ENCODE measurements at regions not wholly inside any gene's neighbourhood (a gene's known extent, or its start where the extent isn't known, plus 50 kb on each side); places are given as distances from the start of the nearest gene placed in this dataset.

DNA sequence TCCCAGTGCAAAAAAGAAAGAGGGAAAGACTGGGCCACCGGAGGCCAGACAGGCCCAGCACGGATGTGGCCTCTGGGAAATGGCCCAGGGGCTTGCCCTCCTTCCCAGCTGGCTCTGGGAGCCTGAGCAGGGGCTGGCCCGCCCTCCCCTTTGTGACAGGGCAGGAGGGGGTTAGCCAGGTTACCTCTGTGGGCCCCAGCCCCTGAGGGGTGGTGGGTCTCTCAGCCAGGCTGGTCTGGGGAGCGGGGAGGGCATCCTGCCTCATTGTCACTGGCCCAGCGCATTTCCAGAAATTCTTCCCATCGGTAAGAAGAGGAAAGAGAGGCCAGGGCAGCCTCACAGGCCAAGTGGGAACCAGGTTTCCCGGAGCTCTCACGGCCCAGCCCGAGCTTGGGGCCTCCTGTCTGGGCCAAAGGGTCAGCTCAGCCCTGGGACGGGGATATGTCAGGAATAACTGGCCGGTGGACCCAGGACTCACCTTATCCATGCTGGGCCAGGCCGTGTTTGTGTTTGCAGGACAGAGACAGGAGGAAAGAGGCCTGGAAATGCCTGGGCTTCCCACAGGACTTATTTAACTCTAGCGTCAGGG is 182.2 kb downstream of the ZFP36L2 start:
- Histone ChIP-seq H3K79me2 (replicated peaks; ENCODE audit: insufficient read depth) (no peaks in the 10 kb centered on the region), H3K9me2 (ENCODE audit: insufficient read depth) (no peaks in the 10 kb centered on the region), H3K4me3 (no peak overlapping the region), H3F3A (replicated peaks; ENCODE audit: low read depth) (no peaks in the 10 kb centered on the region), H3K27me3 (ENCODE audit: insufficient read depth) (no peaks in the 10 kb centered on the region), H3K4me2 (no peak overlapping the region), H3K27ac (ENCODE audit: low read depth) (no peak overlapping the region), H2AFZ (no peak overlapping the region), H3K4me1 (ENCODE audit: insufficient read depth) (0 out of 2 replicates have a peak, but pooled peaks cover 9% of the 10 kb centered on the region), H3K36me3 (ENCODE audit: insufficient read depth) (no peaks in the 10 kb centered on the region), H4K20me1 (replicated peaks; ENCODE audit: insufficient read depth) (no peaks in the 10 kb centered on the region)
- Mint-ChIP-seq H3K36me3 (ENCODE audit: low read depth) (no peaks in the 10 kb centered on the region; the same call in 2 of the 3 replicates), H3K27ac (no peak overlapping the region), H3K4me1 (peaks cover 30% of the 10 kb centered on the region), H3K9me3 (no peaks in the 10 kb centered on the region; the same call in 2 of the 3 replicates), H3K4me3 (no peak overlapping the region), H3K27me3 (ENCODE audit: insufficient read depth, low read depth, poor library complexity) (peaks cover 14% of the 10 kb centered on the region)
- DNase-seq (ENCODE audit: low spot score) (no peak), ATAC-seq (no peak)
- TF ChIP-seq CREB1 (CRISPR knock-in tag; IDR thresholded peaks at IDR 0.05; ENCODE audit: low read depth) (no peak), POLR2AphosphoS5 (IDR thresholded peaks at IDR 0.05; ENCODE audit: low read depth) (no peak), NANOG (IDR thresholded peaks at IDR 0.05; ENCODE audit: borderline replicate concordance) (no peak), REST (IDR thresholded peaks at IDR 0.05; ENCODE audit: unreplicated experiment) (no peak), JUNB (IDR thresholded peaks at IDR 0.05; ENCODE audit: unreplicated experiment) (no peak), CTCF (conservative IDR thresholded peaks at IDR 0.05; ENCODE audit: low read depth in 2 of 2) (no peak), EZH2phosphoT487 (IDR thresholded peaks at IDR 0.05; ENCODE audit: unreplicated experiment) (no peak), ETS1 (IDR thresholded peaks at IDR 0.05) (no peak), ZNF331 (CRISPR knock-in tag; IDR thresholded peaks at IDR 0.05; ENCODE audit: low read depth) (no peak), ZNF114 (CRISPR knock-in tag; IDR thresholded peaks at IDR 0.05) (no peak), EZH2 (IDR thresholded peaks at IDR 0.05; ENCODE audit: low read depth, unreplicated experiment) (no peak), STAT1 (IDR thresholded peaks at IDR 0.05; ENCODE audit: unreplicated experiment) (no peak)
- TF ChIP-seq, protein P1, sequence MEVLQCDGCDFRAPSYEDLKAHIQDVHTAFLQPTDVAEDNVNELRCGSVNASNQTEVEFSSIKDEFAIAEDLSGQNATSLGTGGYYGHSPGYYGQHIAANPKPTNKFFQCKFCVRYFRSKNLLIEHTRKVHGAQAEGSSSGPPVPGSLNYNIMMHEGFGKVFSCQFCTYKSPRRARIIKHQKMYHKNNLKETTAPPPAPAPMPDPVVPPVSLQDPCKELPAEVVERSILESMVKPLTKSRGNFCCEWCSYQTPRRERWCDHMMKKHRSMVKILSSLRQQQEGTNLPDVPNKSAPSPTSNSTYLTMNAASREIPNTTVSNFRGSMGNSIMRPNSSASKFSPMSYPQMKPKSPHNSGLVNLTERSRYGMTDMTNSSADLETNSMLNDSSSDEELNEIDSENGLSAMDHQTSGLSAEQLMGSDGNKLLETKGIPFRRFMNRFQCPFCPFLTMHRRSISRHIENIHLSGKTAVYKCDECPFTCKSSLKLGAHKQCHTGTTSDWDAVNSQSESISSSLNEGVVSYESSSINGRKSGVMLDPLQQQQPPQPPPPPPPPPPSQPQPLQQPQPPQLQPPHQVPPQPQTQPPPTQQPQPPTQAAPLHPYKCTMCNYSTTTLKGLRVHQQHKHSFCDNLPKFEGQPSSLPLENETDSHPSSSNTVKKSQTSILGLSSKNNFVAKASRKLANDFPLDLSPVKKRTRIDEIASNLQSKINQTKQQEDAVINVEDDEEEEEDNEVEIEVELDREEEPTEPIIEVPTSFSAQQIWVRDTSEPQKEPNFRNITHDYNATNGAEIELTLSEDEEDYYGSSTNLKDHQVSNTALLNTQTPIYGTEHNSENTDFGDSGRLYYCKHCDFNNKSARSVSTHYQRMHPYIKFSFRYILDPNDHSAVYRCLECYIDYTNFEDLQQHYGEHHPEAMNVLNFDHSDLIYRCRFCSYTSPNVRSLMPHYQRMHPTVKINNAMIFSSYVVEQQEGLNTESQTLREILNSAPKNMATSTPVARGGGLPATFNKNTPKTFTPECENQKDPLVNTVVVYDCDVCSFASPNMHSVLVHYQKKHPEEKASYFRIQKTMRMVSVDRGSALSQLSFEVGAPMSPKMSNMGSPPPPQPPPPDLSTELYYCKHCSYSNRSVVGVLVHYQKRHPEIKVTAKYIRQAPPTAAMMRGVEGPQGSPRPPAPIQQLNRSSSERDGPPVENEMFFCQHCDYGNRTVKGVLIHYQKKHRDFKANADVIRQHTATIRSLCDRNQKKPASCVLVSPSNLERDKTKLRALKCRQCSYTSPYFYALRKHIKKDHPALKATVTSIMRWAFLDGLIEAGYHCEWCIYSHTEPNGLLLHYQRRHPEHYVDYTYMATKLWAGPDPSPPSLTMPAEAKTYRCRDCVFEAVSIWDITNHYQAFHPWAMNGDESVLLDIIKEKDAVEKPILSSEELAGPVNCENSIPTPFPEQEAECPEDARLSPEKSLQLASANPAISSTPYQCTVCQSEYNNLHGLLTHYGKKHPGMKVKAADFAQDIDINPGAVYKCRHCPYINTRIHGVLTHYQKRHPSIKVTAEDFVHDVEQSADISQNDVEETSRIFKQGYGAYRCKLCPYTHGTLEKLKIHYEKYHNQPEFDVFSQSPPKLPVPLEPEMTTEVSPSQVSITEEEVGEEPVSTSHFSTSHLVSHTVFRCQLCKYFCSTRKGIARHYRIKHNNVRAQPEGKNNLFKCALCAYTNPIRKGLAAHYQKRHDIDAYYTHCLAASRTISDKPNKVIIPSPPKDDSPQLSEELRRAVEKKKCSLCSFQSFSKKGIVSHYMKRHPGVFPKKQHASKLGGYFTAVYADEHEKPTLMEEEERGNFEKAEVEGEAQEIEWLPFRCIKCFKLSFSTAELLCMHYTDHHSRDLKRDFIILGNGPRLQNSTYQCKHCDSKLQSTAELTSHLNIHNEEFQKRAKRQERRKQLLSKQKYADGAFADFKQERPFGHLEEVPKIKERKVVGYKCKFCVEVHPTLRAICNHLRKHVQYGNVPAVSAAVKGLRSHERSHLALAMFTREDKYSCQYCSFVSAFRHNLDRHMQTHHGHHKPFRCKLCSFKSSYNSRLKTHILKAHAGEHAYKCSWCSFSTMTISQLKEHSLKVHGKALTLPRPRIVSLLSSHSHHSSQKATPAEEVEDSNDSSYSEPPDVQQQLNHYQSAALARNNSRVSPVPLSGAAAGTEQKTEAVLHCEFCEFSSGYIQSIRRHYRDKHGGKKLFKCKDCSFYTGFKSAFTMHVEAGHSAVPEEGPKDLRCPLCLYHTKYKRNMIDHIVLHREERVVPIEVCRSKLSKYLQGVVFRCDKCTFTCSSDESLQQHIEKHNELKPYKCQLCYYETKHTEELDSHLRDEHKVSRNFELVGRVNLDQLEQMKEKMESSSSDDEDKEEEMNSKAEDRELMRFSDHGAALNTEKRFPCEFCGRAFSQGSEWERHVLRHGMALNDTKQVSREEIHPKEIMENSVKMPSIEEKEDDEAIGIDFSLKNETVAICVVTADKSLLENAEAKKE (CRISPR knock-in tag; IDR thresholded peaks at IDR 0.05) = no peak

Measured in GM23338 (cell line).